ENCODE measurements at regions not wholly inside any gene's neighbourhood (a gene's known extent, or its start where the extent isn't known, plus 50 kb on each side); places are given as distances from the start of the nearest gene placed in this dataset.

DNA sequence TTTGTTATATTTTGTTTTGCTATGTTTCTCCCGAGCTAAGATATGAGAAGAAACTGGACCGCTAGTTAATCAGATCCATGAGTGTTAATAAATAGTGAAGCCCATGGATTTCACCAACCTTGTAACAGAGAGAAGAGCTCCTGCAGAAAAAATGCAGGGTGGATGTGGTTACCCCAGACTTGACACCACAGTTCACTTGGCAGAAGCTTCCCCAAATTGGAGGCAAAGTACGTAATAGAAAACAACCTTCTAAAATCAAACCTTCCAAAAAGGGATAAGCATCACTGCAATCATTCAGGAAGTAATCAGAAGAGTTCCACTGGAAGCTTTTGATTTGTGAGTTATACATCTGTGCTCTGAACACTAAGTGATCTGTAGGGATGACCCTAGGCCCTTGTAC lies 267.5 kb downstream of the ACTL7B start:
- TF ChIP-seq, protein P1, sequence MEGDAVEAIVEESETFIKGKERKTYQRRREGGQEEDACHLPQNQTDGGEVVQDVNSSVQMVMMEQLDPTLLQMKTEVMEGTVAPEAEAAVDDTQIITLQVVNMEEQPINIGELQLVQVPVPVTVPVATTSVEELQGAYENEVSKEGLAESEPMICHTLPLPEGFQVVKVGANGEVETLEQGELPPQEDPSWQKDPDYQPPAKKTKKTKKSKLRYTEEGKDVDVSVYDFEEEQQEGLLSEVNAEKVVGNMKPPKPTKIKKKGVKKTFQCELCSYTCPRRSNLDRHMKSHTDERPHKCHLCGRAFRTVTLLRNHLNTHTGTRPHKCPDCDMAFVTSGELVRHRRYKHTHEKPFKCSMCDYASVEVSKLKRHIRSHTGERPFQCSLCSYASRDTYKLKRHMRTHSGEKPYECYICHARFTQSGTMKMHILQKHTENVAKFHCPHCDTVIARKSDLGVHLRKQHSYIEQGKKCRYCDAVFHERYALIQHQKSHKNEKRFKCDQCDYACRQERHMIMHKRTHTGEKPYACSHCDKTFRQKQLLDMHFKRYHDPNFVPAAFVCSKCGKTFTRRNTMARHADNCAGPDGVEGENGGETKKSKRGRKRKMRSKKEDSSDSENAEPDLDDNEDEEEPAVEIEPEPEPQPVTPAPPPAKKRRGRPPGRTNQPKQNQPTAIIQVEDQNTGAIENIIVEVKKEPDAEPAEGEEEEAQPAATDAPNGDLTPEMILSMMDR (IDR thresholded peaks at IDR 0.05; ENCODE audit: unreplicated experiment): no peak
- intact Hi-C loops (cut with micrococcal nuclease): no loop called here

DNA sequence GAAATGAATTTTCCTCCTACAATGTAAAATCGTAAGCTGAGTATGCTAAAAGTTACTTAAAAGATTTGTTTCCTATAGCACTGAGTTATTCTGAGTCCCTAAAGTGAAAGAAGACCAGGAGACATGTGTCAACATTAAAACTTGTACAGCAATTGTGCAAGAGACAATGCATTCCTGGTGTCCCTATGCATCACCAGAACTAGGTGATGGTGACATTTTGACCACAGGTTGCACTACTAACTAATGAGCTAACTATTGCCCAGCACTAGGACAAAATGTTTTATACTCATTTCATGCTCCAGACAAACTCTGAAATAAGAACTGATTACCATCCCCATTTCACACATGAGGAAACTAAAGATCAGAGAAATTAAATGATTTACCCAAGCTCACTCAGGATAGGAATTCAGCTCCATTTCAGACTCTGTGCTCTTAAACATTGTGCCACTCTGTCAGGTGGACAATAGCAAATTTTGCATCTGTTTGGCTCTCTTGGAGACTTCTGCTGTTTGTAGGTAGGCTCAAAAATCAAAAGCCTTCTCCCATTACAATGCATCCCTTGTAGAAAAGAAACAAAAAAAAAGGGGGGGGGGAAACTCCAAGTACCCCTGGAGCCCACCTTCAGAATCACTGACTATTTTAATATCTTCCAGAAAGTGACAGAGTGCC lies 269.2 kb downstream of the ACTL7B start:
- peaks cover 38% of the 10 kb centered on the region for H3K27me3 Mint-ChIP-seq (ENCODE audit: insufficient read depth, unreplicated experiment)
- no peak overlapping the region for H3K27ac Mint-ChIP-seq (ENCODE audit: low read depth, unreplicated experiment)
- ChIA-PET POLR2A (interaction anchor here (1.0 to 1.9 kb wide), 5 partner anchors 9 to 48 kb away, joined by 3 to 6 read pairs (median 5); no protein-coding TSS in a partner anchor), CTCF (interaction anchor here (1.1 kb wide), 1 partner anchor 16 kb away, joined by 3 read pairs; no protein-coding TSS in a partner anchor)
- H3K9me3 Mint-ChIP-seq (ENCODE audit: unreplicated experiment): no peaks in the 10 kb centered on the region
- no peak overlapping the region for H3K4me3 Mint-ChIP-seq (ENCODE audit: unreplicated experiment)
- TF ChIP-seq, protein P1 (IDR thresholded peaks at IDR 0.05; ENCODE audit: unreplicated experiment): no peak
- H3K36me3 Mint-ChIP-seq (ENCODE audit: insufficient read depth, unreplicated experiment): no peaks in the 10 kb centered on the region
- intact Hi-C loops (cut with micrococcal nuclease): no loop called here
- peak; percentile 46 for DNase-seq (ENCODE audit: unreplicated experiment)
- H3K4me1 Mint-ChIP-seq (ENCODE audit: insufficient read depth, unreplicated experiment): peaks cover 5% of the 10 kb centered on the region
- BruUV-seq (replicated peaks): no TSS peak

More for the DNA sequence above, 267.5 kb downstream of the ACTL7B start:
- Mint-ChIP-seq H3K4me3 (ENCODE audit: unreplicated experiment) (no peak overlapping the region), H3K4me1 (ENCODE audit: insufficient read depth, unreplicated experiment) (peaks cover 5% of the 10 kb centered on the region), H3K36me3 (ENCODE audit: insufficient read depth, unreplicated experiment) (no peaks in the 10 kb centered on the region), H3K9me3 (ENCODE audit: unreplicated experiment) (no peaks in the 10 kb centered on the region), H3K27me3 (ENCODE audit: insufficient read depth, unreplicated experiment) (peaks cover 21% of the 10 kb centered on the region), H3K27ac (ENCODE audit: low read depth, unreplicated experiment) (no peak overlapping the region)
- ChIA-PET CTCF (no interaction called here), POLR2A (interaction anchor here (0.6 to 1.0 kb wide), 2 partner anchors 46 to 165 kb away, joined by 3 to 4 read pairs; no protein-coding TSS in a partner anchor)
- DNase-seq (ENCODE audit: unreplicated experiment): no peak
- no TSS peak for BruUV-seq (replicated peaks)

DNA sequence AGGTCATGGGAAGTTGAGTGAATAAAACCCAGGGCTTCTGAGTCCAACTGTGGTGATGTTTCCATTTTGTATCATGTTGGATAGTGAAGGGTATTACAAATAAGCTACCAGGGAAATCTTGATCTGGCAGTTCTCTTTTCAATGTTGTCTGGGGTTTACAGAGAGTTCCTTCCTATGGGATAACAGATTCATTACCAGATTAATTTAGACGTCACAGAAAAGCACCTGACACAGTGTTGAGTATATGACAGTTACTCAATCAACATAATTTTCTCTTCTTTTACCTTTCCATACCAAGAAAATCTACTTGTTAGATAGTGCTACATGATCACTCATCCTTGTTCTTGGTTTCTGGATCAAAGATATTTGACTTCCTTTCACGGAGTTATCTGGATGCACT lies 270.9 kb downstream of the ACTL7B start:
- POLR2A ChIA-PET: interaction anchor here (3.0 kb wide), 1 partner anchor 15 kb away, joined by 9 read pairs; no protein-coding TSS in a partner anchor
- H3K9me3 Mint-ChIP-seq (ENCODE audit: unreplicated experiment): no peaks in the 10 kb centered on the region
- DNase-seq (ENCODE audit: unreplicated experiment): no peak
- CTCF ChIA-PET: interaction anchor here (0.6 to 1.4 kb wide), 2 partner anchors 11 to 1745 kb away, joined by 3 to 4 read pairs; no protein-coding TSS in a partner anchor
- H3K4me1 Mint-ChIP-seq (ENCODE audit: insufficient read depth, unreplicated experiment): peaks cover 17% of the 10 kb centered on the region
- H3K27me3 Mint-ChIP-seq (ENCODE audit: insufficient read depth, unreplicated experiment): peaks cover 41% of the 10 kb centered on the region
- intact Hi-C loops (cut with micrococcal nuclease): loop anchor here (5.0 kb wide), 1 partner anchor 232 kb away; no protein-coding TSS in a partner anchor
- H3K4me3 Mint-ChIP-seq (ENCODE audit: unreplicated experiment): no peak overlapping the region
- no peaks in the 10 kb centered on the region for H3K36me3 Mint-ChIP-seq (ENCODE audit: insufficient read depth, unreplicated experiment)
- TF ChIP-seq, protein P1 (IDR thresholded peaks at IDR 0.05; ENCODE audit: unreplicated experiment): no peak
- no peak overlapping the region for H3K27ac Mint-ChIP-seq (ENCODE audit: low read depth, unreplicated experiment)
- BruUV-seq (replicated peaks): no TSS peak

DNA sequence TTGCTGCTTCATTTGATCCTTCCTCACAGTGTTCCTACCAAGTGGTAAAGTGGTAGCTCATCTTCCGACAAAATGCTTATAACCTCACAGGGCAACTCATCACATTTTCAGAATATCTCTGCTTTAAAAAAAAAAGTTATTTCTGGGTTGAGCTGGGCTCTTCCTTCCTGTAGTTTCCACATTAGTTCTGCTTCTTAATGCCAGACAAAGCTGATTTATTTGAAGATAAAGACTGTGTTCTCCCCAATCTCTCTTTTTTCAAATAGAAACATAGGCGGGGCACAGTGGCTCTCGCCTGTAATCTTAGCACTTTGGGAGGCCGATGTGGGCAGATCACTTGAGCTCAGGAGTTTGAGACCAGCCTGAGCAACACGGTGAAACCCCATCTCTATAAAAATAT lies 273.1 kb downstream of the ACTL7B start:
- H3K4me3 Mint-ChIP-seq (ENCODE audit: unreplicated experiment): no peak overlapping the region
- DNase-seq (ENCODE audit: unreplicated experiment): no peak
- intact Hi-C loops (cut with micrococcal nuclease): loop anchor here (5.0 kb wide), 1 partner anchor 235 kb away; no protein-coding TSS in a partner anchor
- no peaks in the 10 kb centered on the region for H3K9me3 Mint-ChIP-seq (ENCODE audit: unreplicated experiment)
- TF ChIP-seq, protein P1 (IDR thresholded peaks at IDR 0.05; ENCODE audit: unreplicated experiment): no peak
- CTCF ChIA-PET: interaction anchor here (0.6 kb wide), 1 partner anchor 26 kb away, joined by 3 read pairs; no protein-coding TSS in a partner anchor
- no peak overlapping the region for H3K27ac Mint-ChIP-seq (ENCODE audit: low read depth, unreplicated experiment)
- no peaks in the 10 kb centered on the region for H3K36me3 Mint-ChIP-seq (ENCODE audit: insufficient read depth, unreplicated experiment)
- H3K27me3 Mint-ChIP-seq (ENCODE audit: insufficient read depth, unreplicated experiment): peaks cover 48% of the 10 kb centered on the region
- H3K4me1 Mint-ChIP-seq (ENCODE audit: insufficient read depth, unreplicated experiment): peaks cover 29% of the 10 kb centered on the region
- POLR2A ChIA-PET: interaction anchor here (0.7 to 3.0 kb wide), 5 partner anchors 13 to 84 kb away, joined by 3 to 9 read pairs (median 4); no protein-coding TSS in a partner anchor
- no TSS peak for BruUV-seq (replicated peaks)
